Left forelimb (tissue), 1 donor: ENCODE measurements at regions not wholly inside any gene's neighbourhood (a gene's known extent, or its start where the extent isn't known, plus 50 kb on each side); places are given as distances from the start of the nearest gene placed in this dataset.
A peak's percentile ranks its signal among the peaks of the same experiment; 100 is the strongest.

Source experiments
- DNase-seq: peaks from one replicate; pipeline ENCODE4 v3.0.0-alpha.2; 2018; ENCODE audit warnings: low spot score

DNA sequence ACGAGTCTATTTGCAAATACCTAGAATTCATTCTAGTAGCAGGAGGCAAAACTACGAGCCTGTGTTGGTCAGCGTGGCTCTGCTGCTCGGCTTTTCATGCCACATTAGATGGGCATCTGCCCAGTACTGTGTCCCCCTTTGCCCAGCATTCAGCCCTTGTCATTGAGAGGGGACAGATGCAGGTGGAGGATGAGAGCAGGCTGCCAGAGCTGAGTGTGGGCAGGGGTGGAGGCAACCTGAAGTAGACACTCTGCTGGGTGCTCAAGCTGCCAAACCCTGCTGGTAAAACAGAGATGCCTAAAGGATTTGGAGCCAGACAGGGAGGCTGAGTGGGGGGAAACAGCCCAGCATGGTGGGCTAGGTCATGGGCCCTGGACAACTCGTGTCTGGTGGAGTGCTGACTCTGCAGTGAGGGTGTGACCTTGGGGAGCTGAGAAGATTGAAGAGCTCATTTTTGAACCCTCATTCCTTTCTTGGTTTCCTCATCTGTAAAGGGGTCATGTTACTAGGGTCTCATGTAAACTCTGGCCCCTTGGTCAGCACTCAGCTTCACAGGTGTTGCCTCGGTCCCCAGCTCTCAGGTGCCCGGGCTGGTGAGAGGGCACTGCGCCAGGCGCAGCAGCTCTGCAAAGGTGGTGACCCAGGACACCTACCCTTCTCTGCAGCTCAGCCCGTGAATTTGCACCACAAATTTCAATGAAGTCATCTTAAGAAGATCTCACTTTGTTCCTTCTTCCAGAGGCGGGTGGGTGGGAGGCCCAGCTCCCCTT lies 64.2 kb upstream of the BHLHE23 start:
- DNase-seq: no peak

- no peak for DNase-seq
These were observed 63.5 kb upstream of the BHLHE23 start for GRCh38 chr20:63070301-63070625.

GRCh38 chr20:63068711-63069367 lies 62.1 kb upstream of the BHLHE23 start:
- no peak for DNase-seq

GRCh38 chr20:63067721-63068560 lies 61.2 kb upstream of the BHLHE23 start:
- no peak for DNase-seq

DNA sequence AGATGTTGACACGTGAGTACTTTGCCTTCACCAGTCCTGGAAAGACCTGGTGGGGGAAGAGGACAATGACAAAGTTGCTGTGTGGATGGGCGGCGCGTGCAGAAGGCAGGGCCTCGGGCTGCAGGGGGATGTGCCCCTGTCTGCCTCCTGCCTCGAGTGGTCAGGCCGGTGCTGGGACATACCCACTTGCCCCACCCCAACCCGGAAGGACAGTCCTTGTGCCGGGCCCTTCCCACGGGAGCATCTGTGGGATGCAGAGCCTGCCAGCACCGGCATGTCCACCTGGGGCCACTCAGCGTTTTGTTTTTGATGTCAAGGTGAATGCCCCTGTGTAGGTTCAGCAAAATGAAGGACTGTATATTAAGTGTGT lies 60.5 kb upstream of the BHLHE23 start:
- no peak for DNase-seq

DNA sequence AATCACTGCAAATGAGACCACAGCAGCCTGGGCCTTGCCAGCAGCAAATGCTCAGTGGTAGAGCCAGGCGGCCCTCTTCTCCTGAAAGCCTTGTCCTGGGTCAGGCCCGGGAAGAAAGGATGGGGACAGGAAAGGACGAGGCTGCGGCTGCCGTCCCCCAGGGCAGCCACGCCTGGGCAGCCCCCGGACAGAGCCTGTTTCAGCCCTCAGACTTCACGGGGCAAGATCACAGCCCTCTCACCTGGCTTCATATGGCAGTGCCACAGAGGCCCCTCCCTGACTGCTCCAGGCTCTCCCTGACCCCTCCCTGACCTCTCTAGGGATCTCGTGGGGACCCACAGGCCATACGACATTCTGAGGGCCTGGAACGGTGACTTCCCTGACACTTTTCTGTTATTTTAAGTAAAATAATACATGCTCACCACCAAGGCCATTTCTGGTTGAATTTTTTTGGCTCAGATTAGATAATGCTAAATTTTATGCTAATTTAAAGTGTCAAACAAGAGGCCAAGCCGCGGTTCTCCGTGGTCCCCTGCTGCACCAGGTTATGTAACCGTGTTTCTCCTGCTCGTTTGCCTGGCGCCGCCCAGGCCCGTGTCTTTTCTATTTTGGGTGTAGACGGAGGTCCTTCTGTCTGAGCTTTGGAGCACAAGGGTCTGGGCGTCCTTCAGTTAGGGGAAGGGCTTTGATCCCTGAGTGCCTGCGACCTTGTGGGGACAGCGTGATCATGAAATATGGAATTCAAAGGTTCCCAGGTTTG lies 59.9 kb upstream of the BHLHE23 start:
- DNase-seq: no peak

GRCh38 chr20:63065911-63066310 lies 59.1 kb upstream of the BHLHE23 start:
- DNase-seq: no peak

DNA sequence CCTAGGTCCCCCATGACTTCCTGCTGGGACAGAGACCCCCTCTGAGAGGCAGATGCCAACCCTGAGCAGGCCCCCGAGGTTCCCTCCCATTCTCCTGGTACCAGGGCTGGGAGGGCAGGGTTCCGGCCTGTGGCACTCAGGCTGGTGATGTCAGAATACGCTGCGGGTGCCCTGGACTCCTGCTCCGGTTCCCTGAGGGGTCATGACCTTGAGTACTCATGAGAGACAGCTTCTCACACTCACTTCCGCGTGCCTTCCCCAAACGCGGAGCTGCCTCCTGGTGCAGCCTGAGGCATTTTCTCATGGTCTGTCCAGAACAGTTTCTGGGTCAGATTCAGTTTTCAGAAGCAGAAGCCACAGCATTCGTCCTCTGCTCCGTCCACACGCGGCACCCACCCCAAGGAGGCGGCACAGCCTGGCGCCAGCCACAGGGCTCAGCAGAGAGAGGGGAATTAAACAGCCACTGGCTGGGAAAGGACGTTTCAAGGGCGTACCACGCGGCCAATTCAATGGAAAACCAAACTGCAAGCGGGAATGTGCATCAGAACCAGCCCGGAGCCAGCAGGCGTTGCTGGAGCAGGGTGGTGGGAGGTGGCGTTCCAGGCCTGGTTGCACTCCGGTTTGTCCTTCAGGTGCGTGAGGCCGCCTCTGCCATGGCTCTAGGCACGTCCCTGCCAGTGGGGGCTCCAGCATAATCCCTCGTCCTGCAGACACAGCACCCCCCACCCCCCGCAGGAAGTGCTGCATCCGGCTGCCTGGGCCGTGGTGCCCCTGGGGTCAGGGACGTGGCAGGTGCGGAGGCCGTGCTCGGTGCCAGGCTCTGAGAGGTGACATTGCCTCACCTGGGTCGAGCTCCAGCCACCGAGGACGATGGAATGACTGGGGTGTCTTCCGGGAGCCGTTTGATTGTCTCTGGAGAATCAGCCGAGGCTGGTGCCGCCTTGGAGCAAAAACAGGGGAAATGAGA lies 58.3 kb upstream of the BHLHE23 start:
- DNase-seq: peak; percentile 44

- no peak for DNase-seq
These were observed 57.5 kb upstream of the BHLHE23 start for GRCh38 chr20:63064310-63064709.

GRCh38 chr20:63062188-63063140 lies 55.7 kb upstream of the BHLHE23 start:
- DNase-seq: peak; percentile 34

DNA sequence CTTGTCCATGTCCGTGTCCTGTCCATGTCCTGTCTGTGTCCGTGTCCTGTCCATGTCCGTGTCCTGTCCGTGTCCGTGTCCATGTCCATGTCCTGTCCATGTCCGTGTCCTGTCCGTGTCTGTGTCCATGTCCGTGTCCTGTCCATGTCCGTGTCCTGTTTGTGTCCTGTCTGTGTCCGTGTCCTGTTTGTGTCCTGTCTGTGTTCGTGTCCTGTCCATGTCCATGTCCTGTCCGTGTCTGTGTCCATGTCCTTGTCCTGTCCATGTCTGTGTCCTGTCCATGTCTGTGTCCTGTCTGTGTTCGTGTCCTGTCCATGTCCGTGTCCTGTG lies 55.0 kb upstream of the BHLHE23 start:
- DNase-seq: no peak

GRCh38 chr20:63061051-63061770 lies 54.4 kb upstream of the BHLHE23 start:
- DNase-seq: peak; percentile 53

- DNase-seq: peak; percentile 53
These were observed 53.6 kb upstream of the BHLHE23 start for GRCh38 chr20:63060057-63060991.

DNA sequence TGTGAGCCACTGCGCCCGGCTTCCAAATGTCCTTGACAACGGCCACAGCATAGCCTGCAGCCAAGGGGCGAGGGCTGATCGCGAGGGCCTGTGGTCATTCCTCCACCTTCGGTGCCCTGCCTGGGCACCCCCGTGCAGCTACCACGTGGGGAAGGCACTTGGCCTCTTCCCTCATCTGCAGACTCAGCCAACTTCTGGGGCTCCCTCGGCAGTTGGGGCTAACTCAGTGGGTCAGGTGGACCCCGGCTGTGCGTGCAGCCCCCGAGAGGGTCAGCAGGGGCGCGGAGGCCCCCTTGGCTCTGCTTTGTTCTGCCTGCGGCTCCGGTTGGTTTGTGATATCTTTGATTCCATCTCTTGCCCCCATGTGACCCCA lies 52.9 kb upstream of the BHLHE23 start:
- DNase-seq: peak; percentile 45

DNA sequence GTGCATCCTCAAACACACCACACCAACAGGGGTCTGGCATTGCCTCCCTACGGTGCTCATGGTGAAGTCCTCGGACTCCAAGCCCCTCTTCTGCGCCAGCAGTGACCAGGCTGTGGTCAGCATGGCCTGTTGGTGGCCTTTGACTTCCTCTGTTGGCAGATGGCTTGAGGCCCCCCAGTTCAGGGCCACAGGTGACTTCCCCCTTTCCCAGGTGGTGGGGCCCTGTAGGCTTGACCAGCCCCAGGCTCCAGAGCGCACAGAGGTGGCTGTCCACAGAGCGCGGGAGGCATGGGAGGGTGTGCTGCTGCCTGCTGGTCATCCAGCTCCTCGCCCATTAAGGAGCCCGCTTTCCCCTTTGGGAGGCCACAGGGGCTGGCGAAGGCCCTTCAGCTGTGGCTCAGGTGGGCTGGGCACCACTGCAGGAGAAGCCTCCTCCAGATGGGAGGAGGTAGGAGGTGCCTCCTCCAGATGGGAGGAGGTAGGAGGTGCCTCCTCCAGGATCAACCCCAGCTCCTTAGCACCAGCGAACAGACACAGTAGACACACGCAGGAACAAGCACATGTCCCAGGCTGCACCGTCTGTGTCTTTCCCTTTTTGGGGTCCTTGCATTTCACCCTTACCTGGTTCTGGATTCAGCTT lies 52.1 kb upstream of the BHLHE23 start:
- peak; percentile 49 for DNase-seq

GRCh38 chr20:63057171-63058117 lies 50.7 kb upstream of the BHLHE23 start:
- DNase-seq: no peak
